Activated gamma-delta T cell (primary cell): ENCODE measurements at regions not wholly inside any gene's neighbourhood (a gene's known extent, or its start where the extent isn't known, plus 50 kb on each side); places are given as distances from the start of the nearest gene placed in this dataset.

ENCODE experiments used
- DNase-seq: peaks from one replicate; lab custom pipeline; 2025; lab: John Stamatoyannopoulos, UW

DNA sequence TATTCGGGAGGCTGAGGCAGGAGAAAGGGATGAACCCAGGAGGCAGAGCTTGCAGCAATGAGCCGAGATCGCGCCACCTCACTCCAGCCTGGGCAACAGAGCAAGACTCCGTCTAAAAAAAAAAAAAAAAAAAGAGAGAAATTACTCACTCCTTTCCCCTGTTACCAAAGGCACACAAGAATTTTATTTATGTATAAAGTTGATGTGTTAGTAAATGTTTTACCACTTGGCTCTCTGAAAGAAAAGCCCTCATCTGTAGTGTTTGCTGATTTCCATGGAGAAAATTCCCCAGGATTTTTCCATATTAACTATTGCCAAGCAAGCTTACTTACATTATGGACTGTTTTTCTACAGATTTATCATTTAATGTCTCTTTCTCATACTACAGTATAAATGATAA, 142.1 kb upstream of the PABPC4L start:
- no peak for DNase-seq

DNA sequence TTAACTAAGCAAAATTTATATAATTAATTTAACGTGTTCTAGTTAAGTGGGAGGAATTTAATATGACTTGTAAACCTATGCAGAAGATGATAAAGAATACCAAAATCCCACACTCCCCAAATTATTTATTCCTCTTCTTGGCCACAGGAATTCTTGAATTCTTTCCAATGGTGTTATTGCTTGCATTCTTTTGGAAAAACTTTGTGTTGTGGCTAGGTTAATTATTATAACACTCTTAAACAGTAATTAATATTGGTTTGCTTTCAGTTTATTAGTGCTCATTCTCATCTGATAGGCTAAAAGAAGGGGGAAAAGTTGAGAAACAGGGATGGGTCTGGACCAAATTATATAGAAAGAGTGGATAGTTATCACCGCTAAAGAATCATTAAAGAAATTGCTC, 141.5 kb upstream of the PABPC4L start:
- no peak for DNase-seq

GRCh38 chr4:134337574-134337973, 136.0 kb upstream of the PABPC4L start:
- no peak for DNase-seq

GRCh38 chr4:134328741-134329140, 127.2 kb upstream of the PABPC4L start:
- no peak for DNase-seq

GRCh38 chr4:134327274-134328122, 125.9 kb upstream of the PABPC4L start:
- no peak for DNase-seq

DNA sequence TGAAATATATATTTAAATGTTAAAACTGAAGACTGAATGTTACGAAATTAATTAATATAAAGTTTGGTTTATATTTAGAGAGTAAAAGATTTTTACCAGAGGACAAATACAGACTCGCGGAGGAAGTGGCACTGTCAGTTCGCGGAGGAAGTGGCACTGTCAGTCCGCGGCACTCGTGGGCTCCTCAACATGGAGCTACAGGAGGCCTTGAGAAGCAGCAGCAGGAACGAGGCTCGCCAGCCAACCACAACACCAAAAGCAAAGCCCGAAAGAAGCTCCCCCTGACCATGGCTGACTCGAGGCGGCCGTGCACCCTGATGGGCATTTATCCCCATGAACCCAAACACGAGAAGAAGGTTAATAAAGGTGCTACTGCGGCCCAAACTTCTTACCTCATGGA, 125.3 kb upstream of the PABPC4L start:
- DNase-seq: no peak

- DNase-seq: no peak
Observed at GRCh38 chr4:134324179-134324578, 122.6 kb upstream of the PABPC4L start.

- DNase-seq: no peak
Observed at GRCh38 chr4:134320048-134320447, 118.5 kb upstream of the PABPC4L start.

DNA sequence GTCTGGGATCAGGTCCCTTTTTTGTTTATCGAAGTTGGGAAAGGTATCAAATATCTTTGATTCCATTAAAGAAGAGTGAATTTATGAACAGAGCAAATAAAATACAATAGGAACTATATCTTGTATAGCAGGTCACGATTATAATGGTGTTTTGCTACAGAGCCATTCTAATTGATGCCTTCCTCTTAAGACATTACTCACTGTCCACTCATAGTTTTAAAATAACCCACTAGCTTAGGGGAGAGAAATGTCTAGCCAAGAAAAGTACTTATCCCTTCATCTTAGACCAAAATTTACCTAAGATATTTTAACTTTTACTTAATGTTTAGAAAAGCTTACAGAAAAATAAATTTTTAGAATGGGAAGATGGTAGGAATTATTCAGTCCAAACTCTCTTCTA, 112.0 kb upstream of the PABPC4L start:
- no peak for DNase-seq

- DNase-seq: no peak
Observed at GRCh38 chr4:134309715-134310114, 108.1 kb upstream of the PABPC4L start.

DNA sequence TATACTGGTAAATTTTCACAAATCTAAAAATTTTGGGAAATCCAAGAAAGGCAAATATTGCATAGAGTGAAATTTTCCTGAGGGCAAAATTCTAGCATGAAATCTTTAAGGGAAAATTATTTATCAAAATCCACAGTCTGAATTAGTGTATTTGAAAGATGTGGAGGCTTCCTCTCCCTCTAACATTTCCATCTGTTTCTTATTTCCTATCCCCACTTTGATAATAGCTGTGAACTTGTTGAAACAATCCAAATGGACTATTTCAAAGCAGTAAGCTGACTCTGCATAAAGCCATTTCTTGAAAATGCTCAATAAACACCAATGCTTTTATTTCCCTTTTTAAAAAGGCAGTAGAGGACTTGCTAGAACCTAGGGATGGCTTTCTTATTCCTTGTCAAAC, 107.3 kb upstream of the PABPC4L start:
- DNase-seq: no peak

- DNase-seq: no peak
Observed at GRCh38 chr4:134298313-134298712, 96.7 kb upstream of the PABPC4L start.

GRCh38 chr4:134297765-134298164, 96.2 kb upstream of the PABPC4L start:
- no peak for DNase-seq

DNA sequence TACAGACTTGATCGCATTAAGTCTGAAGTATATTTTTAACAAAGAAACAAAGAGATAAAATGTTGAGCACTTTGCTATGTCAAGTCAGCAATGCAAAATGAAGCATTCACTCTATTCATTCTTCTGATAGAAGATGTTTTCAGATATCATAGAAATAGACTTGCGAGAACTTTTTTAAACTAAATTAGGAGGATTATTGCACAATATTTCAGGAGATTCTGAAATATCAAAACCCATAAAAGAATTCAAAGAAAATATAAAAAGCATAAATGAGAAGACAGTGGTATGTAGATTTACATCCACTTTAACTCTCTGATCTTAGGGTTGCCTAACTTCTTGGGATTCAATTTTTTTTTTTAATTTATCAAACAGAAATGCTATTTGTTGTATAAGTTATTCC, 81.1 kb upstream of the PABPC4L start:
- no peak for DNase-seq

- no peak for DNase-seq
Observed at GRCh38 chr4:134278675-134279074, 77.1 kb upstream of the PABPC4L start.

- no peak for DNase-seq
Observed at GRCh38 chr4:134276476-134276875, 74.9 kb upstream of the PABPC4L start.

- no peak for DNase-seq
Observed at GRCh38 chr4:134260126-134260525, 58.5 kb upstream of the PABPC4L start.
